IgD-negative memory B cell (primary cell): ENCODE measurements at regions not wholly inside any gene's neighbourhood (a gene's known extent, or its start where the extent isn't known, plus 50 kb on each side); places are given as distances from the start of the nearest gene placed in this dataset.
"Not testable (repeated sequence)": the region's sequence is repeated elsewhere in the genome, so short reads cannot be mapped to it uniquely, and the experiment has no call there.

Source experiments
- H3K27ac Mint-ChIP-seq, 3 donors: one replicate each; pipeline ENCODE4 v1.8.0; 2020 to 2022; ENCODE audit warnings: mild to moderate bottlenecking in 3 of 3, mixed read lengths in 3 of 3, moderate library complexity in 1 of 3
- H3K27me3 Mint-ChIP-seq: one replicate; pipeline ENCODE4 v1.8.0; 2021; ENCODE audit warnings: mixed read lengths
- H3K36me3 Mint-ChIP-seq: one replicate; pipeline ENCODE4 v1.8.0; 2020; ENCODE audit warnings: mild to moderate bottlenecking, mixed read lengths
- H3K4me1 Mint-ChIP-seq, 3 donors: one replicate each; pipeline ENCODE4 v1.8.0; 2020 to 2022; ENCODE audit warnings: mixed read lengths in 3 of 3, mild to moderate bottlenecking in 1 of 3
- H3K4me3 Mint-ChIP-seq, 4 donors: one replicate each; pipeline ENCODE4 v1.8.0; 2020 to 2022; ENCODE audit warnings: mild to moderate bottlenecking in 4 of 4, mixed read lengths in 4 of 4, moderate library complexity in 3 of 4
- H3K9me3 Mint-ChIP-seq, 3 donors: one replicate each; pipeline ENCODE4 v1.8.0; 2020 to 2021; ENCODE audit warnings: mixed read lengths in 3 of 3, mild to moderate bottlenecking in 1 of 3

GRCh38 chr4:3926969-3927755 is 161.0 kb downstream of the ADRA2C start:
- H3K9me3 Mint-ChIP-seq, H3K36me3 Mint-ChIP-seq, H3K4me3 Mint-ChIP-seq, H3K27ac Mint-ChIP-seq, H3K4me1 Mint-ChIP-seq: not testable (repeated sequence)
- peaks cover 19% of the 10 kb centered on the region for H3K27me3 Mint-ChIP-seq

GRCh38 chr4:3929431-3929830 is 163.2 kb downstream of the ADRA2C start:
- H3K36me3 Mint-ChIP-seq, H3K4me1 Mint-ChIP-seq, H3K27ac Mint-ChIP-seq, H3K9me3 Mint-ChIP-seq, H3K4me3 Mint-ChIP-seq: not testable (repeated sequence)
- peaks cover 18% of the 10 kb centered on the region for H3K27me3 Mint-ChIP-seq

- H3K27ac Mint-ChIP-seq, H3K4me1 Mint-ChIP-seq, H3K9me3 Mint-ChIP-seq, H3K36me3 Mint-ChIP-seq, H3K4me3 Mint-ChIP-seq: not testable (repeated sequence)
- H3K27me3 Mint-ChIP-seq = peaks cover 14% of the 10 kb centered on the region
These were observed 166.5 kb downstream of the ADRA2C start for GRCh38 chr4:3932734-3933133.

GRCh38 chr4:3935406-3935805 is 169.2 kb downstream of the ADRA2C start:
- H3K27me3 Mint-ChIP-seq, H3K36me3 Mint-ChIP-seq, H3K4me1 Mint-ChIP-seq, H3K27ac Mint-ChIP-seq, H3K9me3 Mint-ChIP-seq, H3K4me3 Mint-ChIP-seq: not testable (repeated sequence)

- Mint-ChIP-seq H3K9me3 (no peaks in the 10 kb centered on the region), H3K36me3 (no peaks in the 10 kb centered on the region), H3K4me1 (no peaks in the 10 kb centered on the region), H3K27me3 (peaks cover 5% of the 10 kb centered on the region), H3K27ac (no peak overlapping the region), H3K4me3 (no peak overlapping the region)
These were observed 170.0 kb downstream of the ADRA2C start for GRCh38 chr4:3936184-3936583.

- not testable (repeated sequence) for H3K36me3 Mint-ChIP-seq, H3K9me3 Mint-ChIP-seq, H3K4me1 Mint-ChIP-seq, H3K27ac Mint-ChIP-seq, H3K4me3 Mint-ChIP-seq
- peaks cover 10% of the 10 kb centered on the region for H3K27me3 Mint-ChIP-seq
These were observed 171.8 kb downstream of the ADRA2C start for GRCh38 chr4:3937849-3938562.

- H3K4me1 Mint-ChIP-seq, H3K9me3 Mint-ChIP-seq, H3K36me3 Mint-ChIP-seq, H3K4me3 Mint-ChIP-seq, H3K27ac Mint-ChIP-seq: not testable (repeated sequence)
- H3K27me3 Mint-ChIP-seq = peaks cover 10% of the 10 kb centered on the region
These were observed 172.5 kb downstream of the ADRA2C start for GRCh38 chr4:3938676-3939075.

GRCh38 chr4:3939954-3940591 is 173.9 kb downstream of the ADRA2C start:
- not testable (repeated sequence) for H3K4me1 Mint-ChIP-seq, H3K36me3 Mint-ChIP-seq, H3K4me3 Mint-ChIP-seq, H3K27ac Mint-ChIP-seq, H3K9me3 Mint-ChIP-seq
- peaks cover 10% of the 10 kb centered on the region for H3K27me3 Mint-ChIP-seq

GRCh38 chr4:3941735-3942522 is 175.7 kb downstream of the ADRA2C start:
- not testable (repeated sequence) for H3K27me3 Mint-ChIP-seq, H3K9me3 Mint-ChIP-seq, H3K36me3 Mint-ChIP-seq, H3K4me1 Mint-ChIP-seq, H3K4me3 Mint-ChIP-seq
- H3K27ac Mint-ChIP-seq = peak overlapping the region in 1 of 3 donors; percentile 86

GRCh38 chr4:3942569-3942971 is 176.4 kb downstream of the ADRA2C start:
- H3K4me1 Mint-ChIP-seq, H3K9me3 Mint-ChIP-seq, H3K4me3 Mint-ChIP-seq, H3K36me3 Mint-ChIP-seq, H3K27me3 Mint-ChIP-seq: not testable (repeated sequence)
- H3K27ac Mint-ChIP-seq = peak overlapping the region in 1 of 3 donors; percentile 47

- H3K27me3 Mint-ChIP-seq, H3K36me3 Mint-ChIP-seq, H3K9me3 Mint-ChIP-seq, H3K4me3 Mint-ChIP-seq, H3K4me1 Mint-ChIP-seq: not testable (repeated sequence)
- peak overlapping the region in 1 of 3 donors; percentile 47 for H3K27ac Mint-ChIP-seq
These were observed 176.9 kb downstream of the ADRA2C start for GRCh38 chr4:3943051-3943450.

GRCh38 chr4:3945511-3946290 is 179.5 kb downstream of the ADRA2C start:
- Mint-ChIP-seq H3K4me3 (no peak overlapping the region), H3K27me3 (peaks cover 5% of the 10 kb centered on the region), H3K4me1 (peaks cover 0 to 9% (median 4%) of the 10 kb centered on the region in 3 donors), H3K27ac (no peak overlapping the region), H3K9me3 (no peaks in the 10 kb centered on the region), H3K36me3 (no peaks in the 10 kb centered on the region)

- not testable (repeated sequence) for H3K27me3 Mint-ChIP-seq, H3K36me3 Mint-ChIP-seq, H3K9me3 Mint-ChIP-seq, H3K4me1 Mint-ChIP-seq, H3K4me3 Mint-ChIP-seq, H3K27ac Mint-ChIP-seq
These were observed 180.4 kb downstream of the ADRA2C start for GRCh38 chr4:3946553-3946952.

- H3K36me3 Mint-ChIP-seq, H3K4me1 Mint-ChIP-seq, H3K27ac Mint-ChIP-seq, H3K4me3 Mint-ChIP-seq, H3K9me3 Mint-ChIP-seq, H3K27me3 Mint-ChIP-seq: not testable (repeated sequence)
These were observed 181.6 kb downstream of the ADRA2C start for GRCh38 chr4:3947761-3948160.

GRCh38 chr4:3948210-3948609 is 182.0 kb downstream of the ADRA2C start:
- H3K27ac Mint-ChIP-seq, H3K9me3 Mint-ChIP-seq, H3K4me3 Mint-ChIP-seq, H3K27me3 Mint-ChIP-seq, H3K36me3 Mint-ChIP-seq, H3K4me1 Mint-ChIP-seq: not testable (repeated sequence)
